SU-DHL-6 (cell line): ENCODE measurements at regions not wholly inside any gene's neighbourhood (a gene's known extent, or its start where the extent isn't known, plus 50 kb on each side); places are given as distances from the start of the nearest gene placed in this dataset.

Source experiments
- CTCF ChIP-seq: fragments of 200-600 bp; sonication (generic); IDR thresholded peaks from one replicate; pipeline ENCODE4 v1.5.1; 2017; ENCODE audit warnings: antibody characterized with exemption, mild to moderate bottlenecking, low read length, moderate library complexity; ENCODE audit not compliant: insufficient read depth, poor library complexity, severe bottlenecking
- EZH2phosphoT487 ChIP-seq: fragments of 200-600 bp; sonication (generic), shearing (Covaris generic); conservative IDR thresholded peaks from 2 replicates; pipeline ENCODE4 v1.6.1; 2018; ENCODE audit warnings: mild to moderate bottlenecking, antibody characterized with exemption, low read length, moderate library complexity, mixed read lengths

GRCh38 chr6:3911614-3912336 is 62.6 kb downstream of the FAM50B start:
- TF ChIP-seq CTCF (no peak), EZH2phosphoT487 (no peak)
